Tongue (tissue), 1 donor: ENCODE measurements at regions not wholly inside any gene's neighbourhood (a gene's known extent, or its start where the extent isn't known, plus 50 kb on each side); places are given as distances from the start of the nearest gene placed in this dataset.
A peak's percentile ranks its signal among the peaks of the same experiment; 100 is the strongest.

ENCODE experiments used
- DNase-seq: peaks from one replicate; pipeline ENCODE4 v3.0.0-alpha.2; 2015

- no peak for DNase-seq
Measured at GRCh38 chr7:68663392-68663791, 934.9 kb upstream of the AUTS2 start.

- DNase-seq: no peak
Measured at GRCh38 chr7:68671046-68671445, 927.2 kb upstream of the AUTS2 start.

GRCh38 chr7:68671671-68672070 is 926.6 kb upstream of the AUTS2 start:
- DNase-seq: no peak

GRCh38 chr7:68674826-68675225 is 923.4 kb upstream of the AUTS2 start:
- no peak for DNase-seq

- peak; percentile 82 for DNase-seq
Measured at GRCh38 chr7:68676813-68677535, 921.3 kb upstream of the AUTS2 start.

- DNase-seq: no peak
Measured at GRCh38 chr7:68678196-68678595, 920.1 kb upstream of the AUTS2 start.

GRCh38 chr7:68679459-68680234 is 918.6 kb upstream of the AUTS2 start:
- no peak for DNase-seq

- DNase-seq: no peak
Measured at GRCh38 chr7:68680235-68680872, 917.9 kb upstream of the AUTS2 start.

GRCh38 chr7:68682910-68683309 is 915.4 kb upstream of the AUTS2 start:
- peak; percentile 59 for DNase-seq

- peak; percentile 69 for DNase-seq
Measured at GRCh38 chr7:68684246-68684839, 913.9 kb upstream of the AUTS2 start.

GRCh38 chr7:68684996-68685395 is 913.3 kb upstream of the AUTS2 start:
- no peak for DNase-seq

- peak; percentile 26 for DNase-seq
Measured at GRCh38 chr7:68688416-68689086, 909.7 kb upstream of the AUTS2 start.

- DNase-seq: no peak
Measured at GRCh38 chr7:68689087-68689433, 909.2 kb upstream of the AUTS2 start.

GRCh38 chr7:68691261-68692216 is 906.7 kb upstream of the AUTS2 start:
- DNase-seq: no peak

GRCh38 chr7:68692511-68692910 is 905.8 kb upstream of the AUTS2 start:
- no peak for DNase-seq

GRCh38 chr7:68694656-68695055 is 903.6 kb upstream of the AUTS2 start:
- DNase-seq: no peak

- peak; percentile 86 for DNase-seq
Measured at GRCh38 chr7:68697796-68698280, 900.4 kb upstream of the AUTS2 start.

GRCh38 chr7:68699090-68699711 is 899.1 kb upstream of the AUTS2 start:
- DNase-seq: no peak

GRCh38 chr7:68700414-68700813 is 897.9 kb upstream of the AUTS2 start:
- DNase-seq: no peak

GRCh38 chr7:68706291-68706690 is 892.0 kb upstream of the AUTS2 start:
- no peak for DNase-seq

GRCh38 chr7:68707159-68707558 is 891.1 kb upstream of the AUTS2 start:
- DNase-seq: no peak
